Panc1 (cell line): ENCODE measurements at regions not wholly inside any gene's neighbourhood (a gene's known extent, or its start where the extent isn't known, plus 50 kb on each side); places are given as distances from the start of the nearest gene placed in this dataset.

Source experiments
- ATAC-seq: fragments of 200-7000 bp; cut with Tn5 transposase; 2 replicates; pipeline ENCODE4 v1.9.1; 2020; ENCODE audit warnings: mild to moderate bottlenecking, moderate library complexity
- BruUV-seq: library from RNA; stranded (reverse); fragments of 400-500 nt; replicated peaks from 2 replicates; lab custom pipeline; 2021; lab: Mats Ljungman, UMichigan
- CTCF ChIA-PET: fragments of 300-600 bp; sonication (Branson Sonifier 250); formaldehyde crosslinking; loops from one replicate; lab custom pipeline; 2022; ENCODE audit warnings: antibody characterized with exemption; lab: Charles Lee
- POLR2A ChIA-PET: fragments of 300-600 bp; sonication (Branson Sonifier 250); formaldehyde crosslinking; loops from one replicate; lab custom pipeline; 2022; ENCODE audit warnings: antibody characterized with exemption; lab: Charles Lee
- DNase-seq: peaks from one replicate; pipeline ENCODE4 v3.0.0-alpha.2; 2010; ENCODE audit warnings: low read depth, low spot score
- H3K27ac ChIP-seq: 2 replicates; pipeline ENCODE4 v1.5.1; 2011; ENCODE audit warnings: mild to moderate bottlenecking, low read length, inconsistent platforms
- H3K27me3 ChIP-seq: fragments of 200-500 bp; sonication (Bioruptor generic); 2 replicates; pipeline ENCODE4 v1.6.0; 2014; ENCODE audit warnings: low read length, inconsistent platforms; ENCODE audit not compliant: control insufficient read depth, insufficient read depth
- H3K36me3 ChIP-seq: fragments of 200-500 bp; sonication (Bioruptor generic); 2 replicates; pipeline ENCODE4 v1.5.1; 2014; ENCODE audit warnings: inconsistent platforms, mild to moderate bottlenecking, low read length, moderate library complexity; ENCODE audit not compliant: control insufficient read depth, insufficient read depth
- H3K4me1 ChIP-seq: 2 replicates; pipeline ENCODE4 v1.5.1; 2011; ENCODE audit warnings: inconsistent platforms, mild to moderate bottlenecking, low read length, moderate library complexity; ENCODE audit not compliant: control insufficient read depth, insufficient read depth
- H3K4me3 ChIP-seq, 2 experiments: 2 replicates each; pipeline ENCODE4 v1.5.1; 2011 to 2012; ENCODE audit warnings: low read depth in 2 of 2, low read length in 2 of 2, mild to moderate bottlenecking in 2 of 2, inconsistent platforms in 1 of 2, moderate library complexity in 1 of 2
- H3K9me3 ChIP-seq: fragments of 200-500 bp; sonication (Bioruptor generic); 2 replicates; pipeline ENCODE4 v1.5.1; 2014; ENCODE audit warnings: low read depth, mild to moderate bottlenecking, inconsistent platforms, low read length, moderate library complexity; ENCODE audit not compliant: control insufficient read depth, insufficient read depth
- POLR2AphosphoS5 ChIP-seq: IDR thresholded peaks from 2 replicates; pipeline ENCODE4 v1.6.1; 2012; ENCODE audit warnings: mild to moderate bottlenecking, low read depth, low read length, moderate library complexity
- SIN3A ChIP-seq: IDR thresholded peaks from 2 replicates; pipeline ENCODE4 v1.6.1; 2012; ENCODE audit warnings: low read depth, mild to moderate bottlenecking, low read length, moderate library complexity, borderline replicate concordance; ENCODE audit not compliant: insufficient read depth
- TCF7L2 ChIP-seq: IDR thresholded peaks from 2 replicates; pipeline ENCODE4 v1.6.1; 2011; ENCODE audit warnings: mild to moderate bottlenecking, low read depth, low read length, inconsistent platforms
- in situ Hi-C: cut with HindIII; loops from 2 replicates; pipeline ENCODE4 v1.10.0; 2016; ENCODE audit warnings: low sequenced_read_pairs, low pct_unique_long_range_greater_than_20kb
- intact Hi-C: fragments of 100-400 bp; cut with micrococcal nuclease; formaldehyde crosslinking; loops from one replicate; pipeline ENCODE4 v1.10.0; 2022; ENCODE audit not compliant: unreplicated experiment
- TF ChIP-seq, protein P1 (sequence below), 2 experiments: IDR thresholded peaks; 2 replicates each; pipeline ENCODE4 v1.6.1; 2011 to 2012; ENCODE audit warnings: low read depth in 2 of 2, control low read depth in 1 of 2, low read length in 1 of 2, mild to moderate bottlenecking in 1 of 2, moderate library complexity in 1 of 2; ENCODE audit not compliant: insufficient read depth in 1 of 2
- TF ChIP-seq, protein P2 (sequence below): fragments of 450-650 bp; IDR thresholded peaks from 2 replicates; pipeline ENCODE4 v1.5.1; 2017; ENCODE audit warnings: mild to moderate bottlenecking

DNA sequence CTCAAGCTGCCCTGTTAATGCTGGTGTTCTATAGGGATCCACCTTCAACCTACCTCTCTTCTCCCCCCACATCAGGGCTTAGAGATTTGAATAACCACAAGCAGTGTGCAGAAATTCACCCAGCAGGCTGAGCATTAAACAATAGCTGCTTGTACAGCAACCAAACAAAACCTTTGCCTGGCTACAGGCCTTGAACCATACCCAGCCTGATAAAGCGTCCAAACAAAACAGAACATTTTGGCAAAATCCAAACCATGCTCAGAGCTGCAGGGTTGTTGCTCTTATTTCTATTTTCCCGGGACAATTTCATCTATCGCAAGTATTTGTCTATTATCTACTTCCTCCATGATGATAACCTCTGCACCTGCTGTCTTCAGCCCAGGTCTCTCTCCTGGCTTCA lies 142.3 kb downstream of the UNC5CL start:
- intact Hi-C loops (loop anchor here (2.0 kb wide), 1 partner anchor 126 kb away; no protein-coding TSS in a partner anchor), in situ Hi-C loops (no loop called here)
- Histone ChIP-seq H3K27me3 (no peaks in the 10 kb centered on the region), H3K4me3 (no peak overlapping the region), H3K4me1 (peaks cover 37% of the 10 kb centered on the region), H3K27ac (peak overlapping the region; percentile 89), H3K9me3 (no peaks in the 10 kb centered on the region), H3K36me3 (no peaks in the 10 kb centered on the region)
- TF ChIP-seq POLR2AphosphoS5 = no peak
- TF ChIP-seq TCF7L2 = peak; percentile 10; the same call in 1 of the 2 replicates
- TF ChIP-seq SIN3A = no peak
- TF ChIP-seq, protein P1, sequence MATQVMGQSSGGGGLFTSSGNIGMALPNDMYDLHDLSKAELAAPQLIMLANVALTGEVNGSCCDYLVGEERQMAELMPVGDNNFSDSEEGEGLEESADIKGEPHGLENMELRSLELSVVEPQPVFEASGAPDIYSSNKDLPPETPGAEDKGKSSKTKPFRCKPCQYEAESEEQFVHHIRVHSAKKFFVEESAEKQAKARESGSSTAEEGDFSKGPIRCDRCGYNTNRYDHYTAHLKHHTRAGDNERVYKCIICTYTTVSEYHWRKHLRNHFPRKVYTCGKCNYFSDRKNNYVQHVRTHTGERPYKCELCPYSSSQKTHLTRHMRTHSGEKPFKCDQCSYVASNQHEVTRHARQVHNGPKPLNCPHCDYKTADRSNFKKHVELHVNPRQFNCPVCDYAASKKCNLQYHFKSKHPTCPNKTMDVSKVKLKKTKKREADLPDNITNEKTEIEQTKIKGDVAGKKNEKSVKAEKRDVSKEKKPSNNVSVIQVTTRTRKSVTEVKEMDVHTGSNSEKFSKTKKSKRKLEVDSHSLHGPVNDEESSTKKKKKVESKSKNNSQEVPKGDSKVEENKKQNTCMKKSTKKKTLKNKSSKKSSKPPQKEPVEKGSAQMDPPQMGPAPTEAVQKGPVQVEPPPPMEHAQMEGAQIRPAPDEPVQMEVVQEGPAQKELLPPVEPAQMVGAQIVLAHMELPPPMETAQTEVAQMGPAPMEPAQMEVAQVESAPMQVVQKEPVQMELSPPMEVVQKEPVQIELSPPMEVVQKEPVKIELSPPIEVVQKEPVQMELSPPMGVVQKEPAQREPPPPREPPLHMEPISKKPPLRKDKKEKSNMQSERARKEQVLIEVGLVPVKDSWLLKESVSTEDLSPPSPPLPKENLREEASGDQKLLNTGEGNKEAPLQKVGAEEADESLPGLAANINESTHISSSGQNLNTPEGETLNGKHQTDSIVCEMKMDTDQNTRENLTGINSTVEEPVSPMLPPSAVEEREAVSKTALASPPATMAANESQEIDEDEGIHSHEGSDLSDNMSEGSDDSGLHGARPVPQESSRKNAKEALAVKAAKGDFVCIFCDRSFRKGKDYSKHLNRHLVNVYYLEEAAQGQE (IDR thresholded peaks at IDR 0.05; ENCODE audit: insufficient read depth in 1 of 2, low read depth in 2 of 2, low read length in 1 of 2) = no peak
- TF ChIP-seq, protein P2, sequence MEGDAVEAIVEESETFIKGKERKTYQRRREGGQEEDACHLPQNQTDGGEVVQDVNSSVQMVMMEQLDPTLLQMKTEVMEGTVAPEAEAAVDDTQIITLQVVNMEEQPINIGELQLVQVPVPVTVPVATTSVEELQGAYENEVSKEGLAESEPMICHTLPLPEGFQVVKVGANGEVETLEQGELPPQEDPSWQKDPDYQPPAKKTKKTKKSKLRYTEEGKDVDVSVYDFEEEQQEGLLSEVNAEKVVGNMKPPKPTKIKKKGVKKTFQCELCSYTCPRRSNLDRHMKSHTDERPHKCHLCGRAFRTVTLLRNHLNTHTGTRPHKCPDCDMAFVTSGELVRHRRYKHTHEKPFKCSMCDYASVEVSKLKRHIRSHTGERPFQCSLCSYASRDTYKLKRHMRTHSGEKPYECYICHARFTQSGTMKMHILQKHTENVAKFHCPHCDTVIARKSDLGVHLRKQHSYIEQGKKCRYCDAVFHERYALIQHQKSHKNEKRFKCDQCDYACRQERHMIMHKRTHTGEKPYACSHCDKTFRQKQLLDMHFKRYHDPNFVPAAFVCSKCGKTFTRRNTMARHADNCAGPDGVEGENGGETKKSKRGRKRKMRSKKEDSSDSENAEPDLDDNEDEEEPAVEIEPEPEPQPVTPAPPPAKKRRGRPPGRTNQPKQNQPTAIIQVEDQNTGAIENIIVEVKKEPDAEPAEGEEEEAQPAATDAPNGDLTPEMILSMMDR = no peak
- BruUV-seq = no TSS peak
- no peak for DNase-seq
- ChIA-PET POLR2A (no interaction called here), CTCF (interaction anchor here (0.7 kb wide), 1 partner anchor 131 kb away, joined by 3 read pairs; no protein-coding TSS in a partner anchor)
- no peak for ATAC-seq

DNA sequence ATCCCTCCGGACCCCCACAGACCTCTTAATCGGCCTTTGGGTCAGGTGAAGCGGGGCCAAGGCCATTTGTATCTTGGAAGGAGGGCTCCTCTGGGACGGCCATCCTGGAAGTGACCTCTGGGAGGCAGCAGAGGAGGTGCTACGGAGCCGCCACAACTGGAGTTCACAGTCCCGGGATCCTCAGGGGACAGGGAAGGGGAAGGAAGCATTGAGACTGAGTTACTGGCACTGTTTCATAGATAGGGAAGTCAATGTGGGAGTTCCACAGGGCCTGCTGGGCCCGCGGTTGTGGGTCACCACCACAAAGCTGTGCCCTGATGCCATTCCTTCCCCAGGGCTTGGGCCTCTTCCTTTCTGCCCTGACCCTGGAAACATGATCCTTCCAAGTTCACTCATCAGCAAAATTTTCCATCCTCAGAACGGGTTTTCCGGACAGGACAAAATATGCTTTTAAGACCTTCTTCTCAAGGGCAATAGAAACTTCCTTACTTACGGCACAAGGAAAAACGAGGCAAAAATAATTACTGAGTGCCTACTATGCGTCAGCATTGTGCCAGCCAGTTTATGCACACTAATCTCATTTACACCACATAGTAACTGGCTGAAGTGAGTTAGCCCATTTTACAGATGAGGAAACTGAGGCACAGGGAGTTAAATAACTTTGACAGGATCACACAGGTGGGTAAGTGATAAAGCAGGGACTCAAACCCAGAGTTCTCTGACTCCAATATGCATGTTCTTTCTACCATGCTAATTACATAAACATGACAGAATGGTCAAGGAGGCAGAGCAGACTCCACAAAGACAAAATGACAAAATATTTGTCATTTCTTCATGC lies 143.8 kb downstream of the UNC5CL start:
- TF ChIP-seq, protein P2 = peak; percentile 83
- no peak for TF ChIP-seq POLR2AphosphoS5
- in situ Hi-C loops = no loop called here
- POLR2A ChIA-PET = no interaction called here
- Histone ChIP-seq H3K9me3 (no peaks in the 10 kb centered on the region), H3K27me3 (no peaks in the 10 kb centered on the region), H3K36me3 (no peaks in the 10 kb centered on the region), H3K4me1 (peaks cover 29% of the 10 kb centered on the region), H3K4me3 (no peak overlapping the region), H3K27ac (peak overlapping the region; percentile 89)
- ATAC-seq = peak; percentile 95
- CTCF ChIA-PET = interaction anchor here (0.6 to 0.9 kb wide), 5 partner anchors 62 to 1441 kb away, joined by 3 to 8 read pairs (median 3); no protein-coding TSS in a partner anchor
- no TSS peak for BruUV-seq
- intact Hi-C loops = loop anchor here (1.0 kb wide), 1 partner anchor 132 kb away; no protein-coding TSS in a partner anchor
- DNase-seq = no peak
